ENCODE measurements at regions not wholly inside any gene's neighbourhood (a gene's known extent, or its start where the extent isn't known, plus 50 kb on each side); places are given as distances from the start of the nearest gene placed in this dataset.

DNA sequence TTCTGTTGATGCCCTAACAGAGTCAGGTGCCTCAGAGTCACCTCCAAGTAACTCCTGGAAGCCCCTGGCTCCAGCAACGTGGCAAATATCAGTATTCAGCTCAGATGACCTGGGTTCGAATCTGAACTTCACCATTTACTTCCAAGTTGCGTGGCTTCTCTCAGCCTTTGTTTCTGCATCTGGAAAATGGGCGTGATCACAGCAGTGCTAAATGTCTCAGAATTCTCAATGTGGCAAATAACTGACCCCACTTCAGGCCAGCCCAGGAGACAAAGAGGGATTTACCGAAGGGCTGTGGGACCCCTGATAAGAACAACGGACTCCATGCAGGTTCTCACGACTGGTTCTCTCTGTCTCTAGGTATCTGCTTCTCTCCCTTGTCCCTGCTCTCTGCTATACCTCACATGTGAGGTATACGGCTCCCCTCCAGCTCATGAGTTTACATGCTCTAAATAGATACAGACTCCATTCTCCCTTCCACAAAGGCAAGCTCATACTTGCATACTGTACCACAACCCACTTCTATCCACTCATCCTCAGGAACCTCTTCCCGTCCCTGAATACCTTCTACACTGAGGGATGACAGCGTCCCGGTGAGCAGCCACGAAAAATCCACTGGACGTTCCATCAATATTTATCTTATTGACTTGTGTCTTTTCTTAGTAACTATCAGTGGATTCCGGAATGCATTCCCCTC lies 84.1 kb downstream of the SNX5 start:
- DNase-seq (ENCODE audit: low read depth, low spot score) = no peak
- no peak overlapping the region for H3K4me3 ChIP-seq (ENCODE audit: low read depth, low read length)
- TF ChIP-seq, protein P1, sequence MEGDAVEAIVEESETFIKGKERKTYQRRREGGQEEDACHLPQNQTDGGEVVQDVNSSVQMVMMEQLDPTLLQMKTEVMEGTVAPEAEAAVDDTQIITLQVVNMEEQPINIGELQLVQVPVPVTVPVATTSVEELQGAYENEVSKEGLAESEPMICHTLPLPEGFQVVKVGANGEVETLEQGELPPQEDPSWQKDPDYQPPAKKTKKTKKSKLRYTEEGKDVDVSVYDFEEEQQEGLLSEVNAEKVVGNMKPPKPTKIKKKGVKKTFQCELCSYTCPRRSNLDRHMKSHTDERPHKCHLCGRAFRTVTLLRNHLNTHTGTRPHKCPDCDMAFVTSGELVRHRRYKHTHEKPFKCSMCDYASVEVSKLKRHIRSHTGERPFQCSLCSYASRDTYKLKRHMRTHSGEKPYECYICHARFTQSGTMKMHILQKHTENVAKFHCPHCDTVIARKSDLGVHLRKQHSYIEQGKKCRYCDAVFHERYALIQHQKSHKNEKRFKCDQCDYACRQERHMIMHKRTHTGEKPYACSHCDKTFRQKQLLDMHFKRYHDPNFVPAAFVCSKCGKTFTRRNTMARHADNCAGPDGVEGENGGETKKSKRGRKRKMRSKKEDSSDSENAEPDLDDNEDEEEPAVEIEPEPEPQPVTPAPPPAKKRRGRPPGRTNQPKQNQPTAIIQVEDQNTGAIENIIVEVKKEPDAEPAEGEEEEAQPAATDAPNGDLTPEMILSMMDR (IDR thresholded peaks at IDR 0.05; ENCODE audit: low read depth, low read length) = no peak
- in situ Hi-C loops (cut with HindIII; ENCODE audit: low sequenced_read_pairs) = no loop called here

DNA sequence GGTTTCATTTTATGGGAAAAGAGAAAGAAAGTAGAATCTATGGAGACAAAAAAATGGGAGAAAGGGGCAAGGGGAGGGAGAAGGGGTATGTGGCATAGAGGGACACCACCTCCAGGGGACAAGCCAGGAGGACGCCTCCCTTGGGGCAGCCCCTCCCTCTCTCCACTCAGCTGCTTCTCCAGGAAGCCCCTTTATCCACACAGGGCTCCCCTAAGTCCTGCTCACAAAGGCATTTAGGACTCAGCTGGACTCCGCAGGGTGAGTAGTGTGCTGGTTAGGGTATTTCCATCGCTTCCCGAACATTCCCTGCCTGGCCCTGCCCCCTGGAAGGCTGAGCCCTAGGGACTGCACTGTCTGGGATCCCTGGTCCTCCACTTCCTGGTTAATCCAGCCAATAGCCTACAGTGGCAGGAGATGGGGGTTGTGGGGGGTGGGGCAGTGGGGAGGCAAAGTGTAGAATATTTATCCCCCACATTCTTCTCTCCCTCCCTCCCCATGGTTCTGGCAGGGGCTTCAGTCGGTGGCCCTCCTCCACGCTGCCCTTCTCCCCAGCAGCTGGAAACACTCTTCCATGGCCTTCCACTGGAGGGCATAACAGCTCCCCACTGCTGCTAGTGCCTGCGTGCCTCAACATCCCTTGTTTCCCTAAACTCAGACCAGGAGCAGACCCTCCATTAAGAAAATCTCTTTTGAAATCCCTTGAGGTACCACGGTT lies 84.8 kb downstream of the SNX5 start:
- in situ Hi-C loops (cut with HindIII; ENCODE audit: low sequenced_read_pairs) = no loop called here
- H3K4me3 ChIP-seq (ENCODE audit: low read depth, low read length) = no peak overlapping the region
- TF ChIP-seq, protein P1 (IDR thresholded peaks at IDR 0.05; ENCODE audit: low read depth, low read length) = peak; percentile 16
- DNase-seq (ENCODE audit: low read depth, low spot score) = no peak

DNA sequence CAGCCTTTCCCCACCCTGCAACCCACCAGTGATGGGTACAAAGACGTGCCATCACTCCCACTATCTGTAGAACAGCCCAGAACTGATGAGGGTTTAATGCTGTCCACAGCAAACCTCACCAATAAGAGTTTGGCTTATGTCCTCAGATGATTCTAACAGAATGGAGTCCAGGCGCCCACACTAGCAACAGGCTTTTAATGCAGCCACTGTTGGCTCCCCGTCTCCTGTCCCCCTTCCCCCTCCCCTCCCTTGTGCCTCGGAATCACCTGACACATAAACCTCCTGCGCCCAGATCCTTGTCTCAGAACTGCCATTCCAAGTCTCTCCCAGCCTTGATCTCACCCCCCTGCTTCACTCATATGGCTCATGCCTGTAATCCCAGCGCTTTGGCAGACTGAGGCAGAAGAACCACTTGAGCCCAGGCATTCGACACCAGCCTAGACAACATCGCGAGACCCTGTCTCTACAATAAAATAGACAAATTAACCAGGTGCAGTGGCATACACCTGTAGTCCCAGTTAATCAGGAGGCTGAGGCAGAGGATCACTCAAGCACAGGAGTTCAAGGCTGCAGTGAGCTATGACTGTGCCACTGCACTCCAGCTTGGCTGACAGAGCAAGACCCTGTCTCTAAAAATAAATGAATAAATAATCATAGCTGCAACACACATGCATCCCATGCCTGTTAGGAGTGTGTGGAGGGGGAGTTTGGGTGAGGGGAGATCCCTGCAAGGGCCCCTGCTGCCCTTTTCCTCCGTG lies 85.6 kb downstream of the SNX5 start:
- in situ Hi-C loops (cut with HindIII; ENCODE audit: low sequenced_read_pairs) = no loop called here
- no peak for DNase-seq (ENCODE audit: low read depth, low spot score)
- no peak overlapping the region for H3K4me3 ChIP-seq (ENCODE audit: low read depth, low read length)
- TF ChIP-seq, protein P1 (IDR thresholded peaks at IDR 0.05; ENCODE audit: low read depth, low read length) = no peak

DNA sequence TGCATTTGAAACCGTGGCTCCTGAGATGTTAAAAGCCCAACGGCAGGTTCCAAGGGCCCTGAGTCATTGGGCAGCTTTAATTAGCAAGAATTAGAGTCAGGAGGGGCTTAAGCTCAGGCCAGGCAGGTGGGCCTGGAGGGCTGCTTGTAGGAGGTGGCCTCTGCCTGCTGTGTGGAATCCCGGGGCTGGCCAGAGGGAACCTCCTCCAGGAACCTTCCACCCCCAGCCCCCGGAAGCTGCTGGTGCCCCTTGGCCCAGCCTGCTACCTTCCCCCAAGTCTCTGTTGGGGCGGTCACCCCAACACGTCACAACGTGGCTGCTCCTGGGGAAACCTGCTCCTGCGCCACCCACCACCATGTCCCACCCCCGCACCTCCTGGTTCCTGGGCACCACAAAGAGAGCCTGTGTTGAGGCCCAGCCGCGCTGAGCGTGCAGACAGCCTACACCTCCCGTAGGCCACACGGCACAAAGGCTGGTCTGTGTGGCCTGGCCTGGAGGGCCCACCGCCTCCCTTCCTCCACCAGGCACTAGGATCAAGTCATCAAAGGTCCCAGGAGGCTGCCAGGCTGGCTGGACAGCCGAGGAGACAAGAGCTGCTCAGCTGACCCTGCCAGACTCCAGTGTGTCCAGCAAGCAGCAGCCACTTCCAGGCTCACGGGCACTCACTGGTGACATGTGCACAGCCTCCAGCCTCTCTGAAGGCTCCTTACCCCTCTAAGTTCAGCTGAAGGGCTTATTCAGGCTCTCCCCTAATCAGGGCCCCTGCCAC lies 86.3 kb downstream of the SNX5 start:
- no peak for DNase-seq (ENCODE audit: low read depth, low spot score)
- H3K4me3 ChIP-seq (ENCODE audit: low read depth, low read length) = no peak overlapping the region
- in situ Hi-C loops (cut with HindIII; ENCODE audit: low sequenced_read_pairs) = no loop called here
- TF ChIP-seq, protein P1 (IDR thresholded peaks at IDR 0.05; ENCODE audit: low read depth, low read length) = no peak

DNA sequence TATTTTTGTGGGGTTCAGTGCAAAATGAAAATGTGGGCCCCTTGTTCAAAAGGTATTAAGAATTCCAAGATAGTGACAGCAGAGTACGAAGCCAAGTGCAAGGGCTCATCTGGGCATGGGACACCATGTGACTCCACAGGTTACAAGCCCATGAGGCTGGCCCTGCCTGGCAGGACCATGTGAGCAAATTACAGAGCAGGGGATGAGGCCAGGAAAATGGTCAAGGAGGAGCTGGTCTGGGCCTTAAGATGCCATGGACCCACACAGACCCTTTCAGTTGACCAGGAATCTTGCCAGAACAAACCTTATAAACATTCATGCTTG lies 86.9 kb downstream of the SNX5 start:
- DNase-seq (ENCODE audit: low read depth, low spot score) = no peak
- TF ChIP-seq, protein P1 (IDR thresholded peaks at IDR 0.05; ENCODE audit: low read depth, low read length) = no peak
- in situ Hi-C loops (cut with HindIII; ENCODE audit: low sequenced_read_pairs) = no loop called here
- no peak overlapping the region for H3K4me3 ChIP-seq (ENCODE audit: low read depth, low read length)

DNA sequence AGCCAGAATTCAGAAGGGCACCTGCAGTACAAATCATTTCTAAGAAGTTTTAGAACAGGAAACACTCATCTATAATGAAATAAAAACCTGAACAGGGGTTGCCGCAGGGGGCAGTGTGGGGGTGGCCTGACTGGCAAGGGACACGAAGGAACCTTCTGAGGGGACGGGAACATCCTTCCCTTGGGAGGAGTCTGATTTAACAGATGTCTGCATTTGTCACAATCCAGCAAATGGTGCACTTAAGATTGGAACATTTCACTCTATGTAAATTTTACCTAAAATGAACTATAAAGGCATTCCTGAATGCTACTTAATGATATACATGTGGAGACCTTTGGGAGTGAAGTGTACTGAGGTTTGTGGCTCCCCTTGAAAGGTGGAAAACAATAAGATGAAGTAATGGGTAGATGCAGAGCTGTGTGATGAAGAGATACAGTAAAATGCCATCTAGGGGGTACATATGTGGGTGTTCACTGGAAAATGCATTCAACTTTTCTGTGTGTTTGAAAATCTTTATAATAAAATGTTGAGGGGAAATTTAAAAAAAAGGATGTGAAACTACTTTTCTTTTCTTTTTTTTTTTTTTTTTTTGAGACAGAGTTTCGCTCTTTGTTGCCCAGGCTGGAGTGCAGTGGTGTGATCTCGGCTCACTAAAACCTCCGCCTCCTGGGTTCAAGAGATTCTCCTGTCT lies 89.5 kb downstream of the SNX5 start:
- in situ Hi-C loops (cut with HindIII; ENCODE audit: low sequenced_read_pairs) = no loop called here
- DNase-seq (ENCODE audit: low read depth, low spot score) = no peak
- H3K4me3 ChIP-seq (ENCODE audit: low read depth, low read length) = no peak overlapping the region
- TF ChIP-seq, protein P1 (IDR thresholded peaks at IDR 0.05; ENCODE audit: low read depth, low read length) = no peak
